ENCODE measurements at regions not wholly inside any gene's neighbourhood (a gene's known extent, or its start where the extent isn't known, plus 50 kb on each side); places are given as distances from the start of the nearest gene placed in this dataset.
"Not testable (repeated sequence)": the region's sequence is repeated elsewhere in the genome, so short reads cannot be mapped to it uniquely, and the experiment has no call there.

DNA sequence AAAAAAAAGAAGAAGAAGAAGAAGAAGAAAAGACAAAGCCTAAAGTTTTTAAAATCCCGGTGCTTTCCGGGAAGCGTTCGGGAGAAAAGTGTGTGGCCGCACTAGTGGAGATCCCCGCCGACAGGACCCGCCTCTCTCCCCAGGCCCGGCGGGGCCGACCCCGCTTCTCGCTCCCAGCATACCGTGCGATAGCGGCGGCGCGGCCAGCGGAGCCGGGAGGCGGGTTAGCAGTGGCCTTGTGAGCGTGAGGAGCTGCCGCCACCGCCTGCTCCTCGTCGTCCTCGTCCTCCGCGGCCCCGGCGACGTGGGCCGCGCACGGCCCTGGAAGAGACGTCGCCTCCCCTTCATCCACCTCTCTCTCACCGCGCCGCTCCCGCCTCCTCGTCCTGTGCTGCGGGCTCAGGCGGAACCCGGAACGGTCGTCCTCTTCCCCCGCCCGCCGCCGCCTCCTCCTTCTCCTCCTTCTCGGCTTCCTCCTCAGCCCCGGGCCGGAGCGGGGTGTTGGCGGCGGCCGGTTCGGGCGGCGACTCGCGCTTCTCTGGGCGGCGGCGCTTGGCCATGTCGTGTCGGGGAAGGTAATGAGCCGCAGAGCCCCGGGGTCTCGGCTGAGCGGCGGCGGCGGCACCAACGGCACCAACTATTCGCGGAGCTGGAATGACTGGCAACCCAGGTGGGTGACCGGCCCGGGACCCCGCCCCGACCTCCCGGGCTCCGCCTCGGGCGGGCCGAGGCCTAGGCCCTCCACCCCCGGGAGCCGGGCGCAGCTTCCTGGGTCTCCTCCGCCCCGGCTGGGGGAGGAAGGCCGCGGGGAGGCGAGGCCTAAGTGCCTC lies 62.6 kb upstream of the CDR2 start (continued):
- TF ChIP-seq, protein P1, sequence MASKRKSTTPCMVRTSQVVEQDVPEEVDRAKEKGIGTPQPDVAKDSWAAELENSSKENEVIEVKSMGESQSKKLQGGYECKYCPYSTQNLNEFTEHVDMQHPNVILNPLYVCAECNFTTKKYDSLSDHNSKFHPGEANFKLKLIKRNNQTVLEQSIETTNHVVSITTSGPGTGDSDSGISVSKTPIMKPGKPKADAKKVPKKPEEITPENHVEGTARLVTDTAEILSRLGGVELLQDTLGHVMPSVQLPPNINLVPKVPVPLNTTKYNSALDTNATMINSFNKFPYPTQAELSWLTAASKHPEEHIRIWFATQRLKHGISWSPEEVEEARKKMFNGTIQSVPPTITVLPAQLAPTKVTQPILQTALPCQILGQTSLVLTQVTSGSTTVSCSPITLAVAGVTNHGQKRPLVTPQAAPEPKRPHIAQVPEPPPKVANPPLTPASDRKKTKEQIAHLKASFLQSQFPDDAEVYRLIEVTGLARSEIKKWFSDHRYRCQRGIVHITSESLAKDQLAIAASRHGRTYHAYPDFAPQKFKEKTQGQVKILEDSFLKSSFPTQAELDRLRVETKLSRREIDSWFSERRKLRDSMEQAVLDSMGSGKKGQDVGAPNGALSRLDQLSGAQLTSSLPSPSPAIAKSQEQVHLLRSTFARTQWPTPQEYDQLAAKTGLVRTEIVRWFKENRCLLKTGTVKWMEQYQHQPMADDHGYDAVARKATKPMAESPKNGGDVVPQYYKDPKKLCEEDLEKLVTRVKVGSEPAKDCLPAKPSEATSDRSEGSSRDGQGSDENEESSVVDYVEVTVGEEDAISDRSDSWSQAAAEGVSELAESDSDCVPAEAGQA (IDR thresholded peaks at IDR 0.05; ENCODE audit: low read depth), result not testable (repeated sequence)
- TF ChIP-seq, protein P1 (CRISPR knock-in tag; IDR thresholded peaks at IDR 0.05; ENCODE audit: borderline replicate concordance), result 0 out of 2 replicates have a peak, but pooled peaks have one; percentile 59
- TF ChIP-seq SPEN (CRISPR knock-in tag; IDR thresholded peaks at IDR 0.05; ENCODE audit: low read depth) (peak; percentile 73), HDAC2 (CRISPR knock-in tag; IDR thresholded peaks at IDR 0.05) (peak; percentile 35; the same call in 1 of the 2 replicates), ASH2L (IDR thresholded peaks at IDR 0.05; ENCODE audit: insufficient read length, low read depth, low read length) (peak; percentile 46), YEATS4 (CRISPR knock-in tag; IDR thresholded peaks at IDR 0.05; ENCODE audit: borderline replicate concordance) (peak; percentile 80), ZNF709 (CRISPR knock-in tag; IDR thresholded peaks at IDR 0.05) (peak; percentile 84), ARNTL (CRISPR knock-in tag; IDR thresholded peaks at IDR 0.05) (peak; percentile 63), ZNF205 (CRISPR knock-in tag; IDR thresholded peaks at IDR 0.05) (peak; percentile 74; the same call in 1 of the 2 replicates), ZNF562 (CRISPR knock-in tag; IDR thresholded peaks at IDR 0.05; ENCODE audit: borderline replicate concordance) (peak; percentile 25; the same call in 1 of the 2 replicates), AGO2 (optimal IDR thresholded peaks at IDR 0.05; ENCODE audit: low read depth, low read length) (peak; percentile 45), SAFB2 (CRISPR knock-in tag; IDR thresholded peaks at IDR 0.05; ENCODE audit: borderline replicate concordance, low read depth) (peak; percentile 79), ZNF501 (CRISPR knock-in tag; IDR thresholded peaks at IDR 0.05) (peak; percentile 38; the same call in 1 of the 2 replicates), YY1 (IDR thresholded peaks at IDR 0.05; ENCODE audit: insufficient read depth, insufficient replicate concordance, low read depth, low read length) (peak; percentile 57), ZIK1 (CRISPR knock-in tag; IDR thresholded peaks at IDR 0.05; ENCODE audit: borderline replicate concordance, low read depth) (peak; percentile 80; the same call in 1 of the 2 replicates), ARHGAP35 (CRISPR knock-in tag; IDR thresholded peaks at IDR 0.05; ENCODE audit: borderline replicate concordance) (peak; percentile 94), ZNF317 (CRISPR knock-in tag; IDR thresholded peaks at IDR 0.05) (peak; percentile 76)
- TF ChIP-seq, protein P2, sequence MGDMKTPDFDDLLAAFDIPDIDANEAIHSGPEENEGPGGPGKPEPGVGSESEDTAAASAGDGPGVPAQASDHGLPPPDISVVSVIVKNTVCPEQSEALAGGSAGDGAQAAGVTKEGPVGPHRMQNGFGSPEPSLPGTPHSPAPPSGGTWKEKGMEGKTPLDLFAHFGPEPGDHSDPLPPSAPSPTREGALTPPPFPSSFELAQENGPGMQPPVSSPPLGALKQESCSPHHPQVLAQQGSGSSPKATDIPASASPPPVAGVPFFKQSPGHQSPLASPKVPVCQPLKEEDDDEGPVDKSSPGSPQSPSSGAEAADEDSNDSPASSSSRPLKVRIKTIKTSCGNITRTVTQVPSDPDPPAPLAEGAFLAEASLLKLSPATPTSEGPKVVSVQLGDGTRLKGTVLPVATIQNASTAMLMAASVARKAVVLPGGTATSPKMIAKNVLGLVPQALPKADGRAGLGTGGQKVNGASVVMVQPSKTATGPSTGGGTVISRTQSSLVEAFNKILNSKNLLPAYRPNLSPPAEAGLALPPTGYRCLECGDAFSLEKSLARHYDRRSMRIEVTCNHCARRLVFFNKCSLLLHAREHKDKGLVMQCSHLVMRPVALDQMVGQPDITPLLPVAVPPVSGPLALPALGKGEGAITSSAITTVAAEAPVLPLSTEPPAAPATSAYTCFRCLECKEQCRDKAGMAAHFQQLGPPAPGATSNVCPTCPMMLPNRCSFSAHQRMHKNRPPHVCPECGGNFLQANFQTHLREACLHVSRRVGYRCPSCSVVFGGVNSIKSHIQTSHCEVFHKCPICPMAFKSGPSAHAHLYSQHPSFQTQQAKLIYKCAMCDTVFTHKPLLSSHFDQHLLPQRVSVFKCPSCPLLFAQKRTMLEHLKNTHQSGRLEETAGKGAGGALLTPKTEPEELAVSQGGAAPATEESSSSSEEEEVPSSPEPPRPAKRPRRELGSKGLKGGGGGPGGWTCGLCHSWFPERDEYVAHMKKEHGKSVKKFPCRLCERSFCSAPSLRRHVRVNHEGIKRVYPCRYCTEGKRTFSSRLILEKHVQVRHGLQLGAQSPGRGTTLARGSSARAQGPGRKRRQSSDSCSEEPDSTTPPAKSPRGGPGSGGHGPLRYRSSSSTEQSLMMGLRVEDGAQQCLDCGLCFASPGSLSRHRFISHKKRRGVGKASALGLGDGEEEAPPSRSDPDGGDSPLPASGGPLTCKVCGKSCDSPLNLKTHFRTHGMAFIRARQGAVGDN (CRISPR knock-in tag; IDR thresholded peaks at IDR 0.05), result peak; percentile 91
